22Rv1 (cell line): ENCODE measurements at regions not wholly inside any gene's neighbourhood (a gene's known extent, or its start where the extent isn't known, plus 50 kb on each side); places are given as distances from the start of the nearest gene placed in this dataset.

Source experiments
- CTCF ChIP-seq: fragments of 450-650 bp; IDR thresholded peaks from 2 replicates; pipeline ENCODE4 v1.5.1; 2017; ENCODE audit warnings: mild to moderate bottlenecking
- ZFX ChIP-seq: fragments of 450-650 bp; IDR thresholded peaks from 2 replicates; pipeline ENCODE4 v1.6.1; 2017; ENCODE audit warnings: antibody characterized with exemption, borderline replicate concordance

DNA sequence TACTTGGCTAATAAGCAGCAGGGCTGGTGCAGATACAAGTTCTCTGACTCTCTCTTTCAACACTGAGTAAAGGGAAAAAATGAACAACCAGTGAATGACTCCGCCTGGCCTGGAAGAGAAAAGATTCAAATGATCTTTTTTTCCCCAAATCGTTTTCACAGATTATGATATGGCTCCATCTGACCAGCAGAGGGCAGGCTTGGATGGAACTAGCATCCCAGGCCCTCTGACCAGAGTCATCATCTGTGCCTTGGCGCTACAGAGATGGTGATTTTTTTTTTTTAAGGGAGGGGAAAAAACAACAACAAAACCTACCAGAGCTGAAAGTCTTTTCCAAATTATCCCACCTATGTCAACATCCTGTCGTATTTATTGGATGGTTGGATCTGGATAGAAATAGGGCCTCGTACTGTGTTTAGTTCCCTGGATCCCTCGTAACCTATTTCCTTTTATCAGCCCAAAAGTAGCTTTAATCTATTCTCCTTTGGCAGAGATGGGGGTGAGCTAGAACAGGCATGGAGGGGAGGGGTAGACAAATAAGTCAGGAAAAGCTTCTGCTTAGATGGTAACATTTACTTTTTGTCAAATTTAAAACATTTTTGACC lies 69.7 kb downstream of the PRSS23 start:
- TF ChIP-seq CTCF = peak; percentile 91
- TF ChIP-seq ZFX = no peak
